ENCODE measurements at regions not wholly inside any gene's neighbourhood (a gene's known extent, or its start where the extent isn't known, plus 50 kb on each side); places are given as distances from the start of the nearest gene placed in this dataset.

DNA sequence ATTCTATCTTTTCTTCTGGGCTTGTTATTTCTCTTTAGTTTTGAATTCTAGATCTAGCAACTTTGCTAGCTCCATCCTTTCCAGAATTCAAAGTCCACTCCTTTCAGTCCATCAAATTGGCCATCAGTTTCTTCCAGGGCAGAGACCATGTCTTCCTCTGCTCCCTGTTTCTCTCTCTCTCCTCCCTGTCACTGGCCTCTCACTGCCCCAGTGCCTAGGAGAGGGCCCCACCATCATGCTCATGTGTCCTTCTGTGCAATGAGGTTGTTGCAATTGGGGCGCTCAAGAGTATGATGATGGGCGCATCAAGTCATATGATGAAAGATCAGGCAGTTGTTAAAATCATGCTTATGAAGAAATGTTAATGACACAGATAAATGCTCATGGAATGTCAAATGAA is 159.2 kb upstream of the HS6ST1 start:
- TF ChIP-seq SMARCA4 (IDR thresholded peaks at IDR 0.05) (no peak), RBM15 (IDR thresholded peaks at IDR 0.05; ENCODE audit: insufficient read depth, low read length) (no peak), ELF4 (CRISPR knock-in tag; IDR thresholded peaks at IDR 0.05) (no peak), CBFA2T2 (conservative IDR thresholded peaks at IDR 0.05) (no peak), ERF (CRISPR knock-in tag; IDR thresholded peaks at IDR 0.05) (no peak), KAT8 (IDR thresholded peaks at IDR 0.05; ENCODE audit: low read depth) (no peak)
- CTCF ChIA-PET (ENCODE audit: low intra/inter-chr PET ratio): no interaction called here

More for the DNA sequence above, 159.2 kb upstream of the HS6ST1 start:
- Histone ChIP-seq H3K79me2 (ENCODE audit: control insufficient read depth, insufficient read depth, low read length) (no peaks in the 10 kb centered on the region), H2AFZ (ENCODE audit: low read depth, low read length) (no peak overlapping the region), H3K36me3 (ENCODE audit: control insufficient read depth, insufficient read depth, low read length) (no peaks in the 10 kb centered on the region), H3K4me1 (replicated peaks in 1 of 2; ENCODE audit: control insufficient read depth in 2 of 2, insufficient read depth in 2 of 2, low read length in 2 of 2) (peaks cover 0 to 9% of the 10 kb centered on the region in 2 experiments; a peak in 3 of 5 replicates), H3K27me3 (ENCODE audit: control insufficient read depth in 2 of 2, insufficient read depth in 2 of 2, low read length in 2 of 2) (no peaks in the 10 kb centered on the region; a peak in 1 of 5 replicates), H3K9ac (ENCODE audit: insufficient read depth in 1 of 2, low read depth in 2 of 2, low read length in 2 of 2) (no peak overlapping the region), H4K20me1 (replicated peaks; ENCODE audit: control insufficient read depth, insufficient read depth, low read length) (no peaks in the 10 kb centered on the region), H3K4me2 (ENCODE audit: insufficient read depth, low read length) (no peak overlapping the region), H3K27ac (ENCODE audit: extremely low read depth, low read depth, low read length) (no peak overlapping the region), H3K9me1 (ENCODE audit: control insufficient read depth, insufficient read depth, low read length) (no peaks in the 10 kb centered on the region), H3K9me3 (replicated peaks; ENCODE audit: control insufficient read depth, insufficient read depth, low read depth, low read length) (no peaks in the 10 kb centered on the region), H3K4me3 (no peak overlapping the region)
- ATAC-seq (no peak), DNase-seq (ENCODE audit: extremely low read depth in 1 of 4, low spot score in 3 of 4) (no peak), FAIRE-seq (no peak)
- BruUV-seq (replicated peaks): no TSS peak
- 34% methylated on average over 2 of the region's 2 CpGs for whole genome bisulfite sequencing (ENCODE audit: insufficient coverage, low coverage, missing lambda C conversion rate)
- intact Hi-C loops (cut with micrococcal nuclease): no loop called here
- in situ Hi-C loops (cut with MboI): no loop called here
- POLR2A ChIA-PET: no interaction called here
